ENCODE measurements at regions not wholly inside any gene's neighbourhood (a gene's known extent, or its start where the extent isn't known, plus 50 kb on each side); places are given as distances from the start of the nearest gene placed in this dataset.

- no peak for TF ChIP-seq CTCF (IDR thresholded peaks at IDR 0.05)
- TF ChIP-seq POLR2AphosphoS5 (IDR thresholded peaks at IDR 0.05) = no peak
Observed at GRCh38 chr6:167644412-167645132, 182.1 kb upstream of the AFDN start.
